H9 (cell line): ENCODE measurements at regions not wholly inside any gene's neighbourhood (a gene's known extent, or its start where the extent isn't known, plus 50 kb on each side); places are given as distances from the start of the nearest gene placed in this dataset.

Experiments
- DNase-seq: peaks from one replicate; pipeline ENCODE4 v3.0.0-alpha.2; 2017
- H2AFZ ChIP-seq: one replicate; pipeline ENCODE4 v1.6.1; 2013; ENCODE audit warnings: mild to moderate bottlenecking, low read length, control low read depth, moderate library complexity
- H2AK5ac ChIP-seq: 2 replicates; pipeline ENCODE4 v1.6.1; 2013; ENCODE audit warnings: low read length, control low read depth, mixed read lengths; ENCODE audit not compliant: insufficient read length
- H2BK120ac ChIP-seq: one replicate; pipeline ENCODE4 v1.6.1; 2013; ENCODE audit warnings: low read depth, mild to moderate bottlenecking, low read length, control low read depth, inconsistent platforms; ENCODE audit not compliant: poor library complexity, severe bottlenecking
- H2BK12ac ChIP-seq: 2 replicates; pipeline ENCODE4 v1.6.1; 2013; ENCODE audit warnings: low read length, control low read depth, mixed read lengths, low read depth; ENCODE audit not compliant: insufficient read length
- H2BK15ac ChIP-seq: 2 replicates; pipeline ENCODE4 v1.6.1; 2013; ENCODE audit warnings: low read depth, low read length, control low read depth
- H2BK20ac ChIP-seq: one replicate; pipeline ENCODE4 v1.6.1; 2013; ENCODE audit warnings: low read depth, mild to moderate bottlenecking, low read length, control low read depth, inconsistent platforms; ENCODE audit not compliant: poor library complexity, severe bottlenecking
- H2BK5ac ChIP-seq: 2 replicates; pipeline ENCODE4 v1.6.1; 2013; ENCODE audit warnings: low read length, control low read depth, mixed read lengths; ENCODE audit not compliant: insufficient read length
- H3K14ac ChIP-seq: 2 replicates; pipeline ENCODE4 v1.6.1; 2013; ENCODE audit warnings: low read length, control low read depth; ENCODE audit not compliant: insufficient read depth
- H3K18ac ChIP-seq: 2 replicates; pipeline ENCODE4 v1.6.1; 2013; ENCODE audit warnings: low read depth, mild to moderate bottlenecking, mixed read lengths, low read length, control low read depth; ENCODE audit not compliant: insufficient read length
- H3K23ac ChIP-seq: 2 replicates; pipeline ENCODE4 v1.6.1; 2013; ENCODE audit warnings: low read length, control low read depth, mixed read lengths, low read depth; ENCODE audit not compliant: insufficient read length
- H3K23me2 ChIP-seq: 2 replicates; pipeline ENCODE4 v1.6.1; 2013; ENCODE audit warnings: low read depth, mild to moderate bottlenecking, mixed read lengths, low read length, control low read depth; ENCODE audit not compliant: insufficient read length, poor library complexity, severe bottlenecking
- H3K27ac ChIP-seq: 2 replicates; pipeline ENCODE4 v1.5.1; 2013; ENCODE audit warnings: low read length, control low read depth, mixed read lengths, low read depth; ENCODE audit not compliant: insufficient read length
- H3K27me3 ChIP-seq: 2 replicates; pipeline ENCODE4 v1.6.1; 2013; ENCODE audit warnings: low read length, control low read depth, inconsistent platforms; ENCODE audit not compliant: insufficient read depth
- H3K4ac ChIP-seq: 2 replicates; pipeline ENCODE4 v1.6.1; 2013; ENCODE audit warnings: low read depth, mild to moderate bottlenecking, control low read depth, inconsistent platforms, low read length, moderate library complexity
- H3K4me1 ChIP-seq: 2 replicates; pipeline ENCODE4 v1.6.1; 2013; ENCODE audit warnings: low read length, control low read depth, inconsistent platforms; ENCODE audit not compliant: insufficient read depth
- H3K4me2 ChIP-seq: 2 replicates; pipeline ENCODE4 v1.6.1; 2013; ENCODE audit warnings: low read length, control low read depth, mixed read lengths; ENCODE audit not compliant: insufficient read length, insufficient read depth
- H3K56ac ChIP-seq: 2 replicates; pipeline ENCODE4 v1.6.1; 2013; ENCODE audit warnings: low read depth, mild to moderate bottlenecking, mixed read lengths, low read length, control low read depth; ENCODE audit not compliant: insufficient read length
- H3K79me1 ChIP-seq: 2 replicates; pipeline ENCODE4 v1.6.1; 2013; ENCODE audit warnings: low read depth, mild to moderate bottlenecking, moderate library complexity, low read length, control low read depth, inconsistent platforms; ENCODE audit not compliant: insufficient read depth, poor library complexity, severe bottlenecking
- H3K79me2 ChIP-seq: 2 replicates; pipeline ENCODE4 v1.6.1; 2013; ENCODE audit warnings: low read length, control low read depth, inconsistent platforms; ENCODE audit not compliant: insufficient read depth
- H3K9ac ChIP-seq: 2 replicates; pipeline ENCODE4 v1.6.1; 2013; ENCODE audit warnings: low read length, control low read depth, mixed read lengths; ENCODE audit not compliant: insufficient read length; ENCODE audit errors: extremely low read depth
- H3K9me3 ChIP-seq: one replicate; pipeline ENCODE4 v1.6.1; 2013; ENCODE audit warnings: low read depth, low read length, inconsistent platforms; ENCODE audit not compliant: control insufficient read depth
- H3T11ph ChIP-seq: one replicate; pipeline ENCODE4 v1.6.1; 2013; ENCODE audit warnings: mild to moderate bottlenecking, low read length, control low read depth, inconsistent platforms
- H4K20me1 ChIP-seq: one replicate; pipeline ENCODE4 v1.6.1; 2013; ENCODE audit not compliant: control insufficient read depth, insufficient read length, insufficient read depth
- H4K5ac ChIP-seq: 2 replicates; pipeline ENCODE4 v1.6.1; 2013; ENCODE audit warnings: low read depth, mild to moderate bottlenecking, mixed read lengths, low read length, control low read depth; ENCODE audit not compliant: insufficient read length
- H4K8ac ChIP-seq: replicated peaks from 2 replicates; pipeline ENCODE4 v1.6.1; 2013; ENCODE audit warnings: low read length, control low read depth, mixed read lengths, low read depth; ENCODE audit not compliant: insufficient read length
- H4K91ac ChIP-seq: 2 replicates; pipeline ENCODE4 v1.6.1; 2013; ENCODE audit warnings: low read depth, mild to moderate bottlenecking, moderate library complexity, mixed read lengths, low read length, control low read depth; ENCODE audit not compliant: insufficient read length
- H3K27ac Mint-ChIP-seq, 3 experiments: 2 replicates in 2 of 3; 3 replicates in 1 of 3; pipeline ENCODE4 v1.8.0; 2020 to 2021; ENCODE audit warnings: mixed read lengths in 3 of 3, mild to moderate bottlenecking in 1 of 3, moderate library complexity in 1 of 3
- H3K27me3 Mint-ChIP-seq: 2 replicates; pipeline ENCODE4 v1.8.0; 2021; ENCODE audit warnings: low read depth, mild to moderate bottlenecking, moderate library complexity, mixed read lengths
- H3K36me3 Mint-ChIP-seq, 3 experiments: 2 replicates in 2 of 3; 3 replicates in 1 of 3; pipeline ENCODE4 v1.8.0; 2020 to 2021; ENCODE audit warnings: low read depth in 3 of 3, mixed read lengths in 3 of 3; ENCODE audit not compliant: insufficient read depth in 1 of 3
- H3K4me1 Mint-ChIP-seq, 2 experiments: 2 replicates each; pipeline ENCODE4 v1.8.0; 2020; ENCODE audit warnings: mixed read lengths in 2 of 2
- H3K4me3 Mint-ChIP-seq, 2 experiments: 2 replicates in 1 of 2; 3 replicates in 1 of 2; pipeline ENCODE4 v1.8.0; 2020 to 2021; ENCODE audit warnings: mild to moderate bottlenecking in 2 of 2, mixed read lengths in 2 of 2, moderate library complexity in 1 of 2
- H3K9me3 Mint-ChIP-seq, 2 experiments: 2 replicates in 1 of 2; 3 replicates in 1 of 2; pipeline ENCODE4 v1.8.0; 2020; ENCODE audit warnings: mild to moderate bottlenecking in 2 of 2, mixed read lengths in 2 of 2, moderate library complexity in 1 of 2
- WGBS: extraction: QIAGEN DNeasy Blood & Tissue Kit; methylation state at CpG from one replicate; pipeline ENCODE4 v1.1.7; 2013; ENCODE audit warnings: missing lambda C conversion rate, low lambda C conversion rate, mixed read lengths; ENCODE audit not compliant: insufficient read length; ENCODE audit errors: extremely low coverage; 5-methylcytosine and 5-hydroxymethylcytosine counted together
- TF ChIP-seq, protein P1 (sequence below): fragments of 200-600 bp; sonication (generic); conservative IDR thresholded peaks from 3 replicates; pipeline ENCODE4 v1.8.0; 2021; ENCODE audit warnings: antibody characterized with exemption, mild to moderate bottlenecking

GRCh38 chr14:97902630-97903029 is 1105.4 kb downstream of the VRK1 start:
- H3K9me3 Mint-ChIP-seq, result no peaks in the 10 kb centered on the region
- H3K23ac ChIP-seq, result no peak overlapping the region

More at GRCh38 chr14:97902630-97903029, 1105.4 kb downstream of the VRK1 start:
- Mint-ChIP-seq H3K4me3 (no peak overlapping the region), H3K27ac (no peak overlapping the region), H3K4me1 (peaks cover 6 to 7% of the 10 kb centered on the region in 2 experiments; a peak in 2 of 4 replicates), H3K36me3 (no peaks in the 10 kb centered on the region), H3K27me3 (no peaks in the 10 kb centered on the region)
- H4K91ac ChIP-seq, result no peak overlapping the region
- no peak overlapping the region for H2AK5ac ChIP-seq
- DNase-seq, result no peak
- H3K79me1 ChIP-seq, result no peaks in the 10 kb centered on the region
- no peak overlapping the region for H2BK5ac ChIP-seq
- H3K79me2 ChIP-seq, result no peaks in the 10 kb centered on the region
- H2BK20ac ChIP-seq, result no peak overlapping the region
- no peaks in the 10 kb centered on the region for H3K4me1 ChIP-seq
- H3K9me3 ChIP-seq, result no peaks in the 10 kb centered on the region
- no peak overlapping the region for H3K9ac ChIP-seq
- H3K4me2 ChIP-seq, result no peak overlapping the region
- H3K56ac ChIP-seq, result no peak overlapping the region
- H3K14ac ChIP-seq, result no peak overlapping the region
- no peak overlapping the region for H3K4ac ChIP-seq
- H3K27me3 ChIP-seq, result no peaks in the 10 kb centered on the region
- TF ChIP-seq, protein P1, sequence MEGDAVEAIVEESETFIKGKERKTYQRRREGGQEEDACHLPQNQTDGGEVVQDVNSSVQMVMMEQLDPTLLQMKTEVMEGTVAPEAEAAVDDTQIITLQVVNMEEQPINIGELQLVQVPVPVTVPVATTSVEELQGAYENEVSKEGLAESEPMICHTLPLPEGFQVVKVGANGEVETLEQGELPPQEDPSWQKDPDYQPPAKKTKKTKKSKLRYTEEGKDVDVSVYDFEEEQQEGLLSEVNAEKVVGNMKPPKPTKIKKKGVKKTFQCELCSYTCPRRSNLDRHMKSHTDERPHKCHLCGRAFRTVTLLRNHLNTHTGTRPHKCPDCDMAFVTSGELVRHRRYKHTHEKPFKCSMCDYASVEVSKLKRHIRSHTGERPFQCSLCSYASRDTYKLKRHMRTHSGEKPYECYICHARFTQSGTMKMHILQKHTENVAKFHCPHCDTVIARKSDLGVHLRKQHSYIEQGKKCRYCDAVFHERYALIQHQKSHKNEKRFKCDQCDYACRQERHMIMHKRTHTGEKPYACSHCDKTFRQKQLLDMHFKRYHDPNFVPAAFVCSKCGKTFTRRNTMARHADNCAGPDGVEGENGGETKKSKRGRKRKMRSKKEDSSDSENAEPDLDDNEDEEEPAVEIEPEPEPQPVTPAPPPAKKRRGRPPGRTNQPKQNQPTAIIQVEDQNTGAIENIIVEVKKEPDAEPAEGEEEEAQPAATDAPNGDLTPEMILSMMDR, result no peak
- no peak overlapping the region for H2AFZ ChIP-seq
- H2BK15ac ChIP-seq, result no peak overlapping the region
- no peaks in the 10 kb centered on the region for H3K23me2 ChIP-seq
- WGBS, result no CpG with 5 or more reads among the region's 1 CpG
- no peak overlapping the region for H4K8ac ChIP-seq
- no peak overlapping the region for H2BK120ac ChIP-seq
- no peaks in the 10 kb centered on the region for H4K20me1 ChIP-seq
- no peak overlapping the region for H3K18ac ChIP-seq
- H2BK12ac ChIP-seq, result no peak overlapping the region
- no peak overlapping the region for H3T11ph ChIP-seq
- H4K5ac ChIP-seq, result no peak overlapping the region
- no peak overlapping the region for H3K27ac ChIP-seq
